Keratinocyte (primary cell): ENCODE measurements at regions not wholly inside any gene's neighbourhood (a gene's known extent, or its start where the extent isn't known, plus 50 kb on each side); places are given as distances from the start of the nearest gene placed in this dataset.
"Not testable (repeated sequence)": the region's sequence is repeated elsewhere in the genome, so short reads cannot be mapped to it uniquely, and the experiment has no call there.

Experiments
- DNase-seq: peaks from one replicate; pipeline ENCODE4 v3.0.0-alpha.2; 2011; ENCODE audit warnings: low read depth, missing footprints, low spot score
- FAIRE-seq: peaks from 2 replicates; lab custom pipeline; 2011; peaks lifted over from hg19 to GRCh38; lab: Jason Lieb, UNC
- H2AFZ ChIP-seq: 2 replicates; pipeline ENCODE4 v1.6.0; 2012; ENCODE audit warnings: low read length, control low read depth, inconsistent platforms; ENCODE audit not compliant: control insufficient read depth
- H3K27ac ChIP-seq: 2 replicates; pipeline ENCODE4 v1.5.1; 2011; ENCODE audit warnings: low read length; ENCODE audit not compliant: control insufficient read depth, insufficient read depth
- H3K27me3 ChIP-seq: 3 replicates; pipeline ENCODE4 v1.6.0; 2011; ENCODE audit warnings: low read length; ENCODE audit not compliant: control insufficient read depth, insufficient read depth; ENCODE audit errors: extremely low read depth
- H3K36me3 ChIP-seq, 2 experiments: 2 replicates in 1 of 2; 3 replicates in 1 of 2; pipeline ENCODE4 v1.5.1; 2011; ENCODE audit warnings: low read length in 2 of 2, mild to moderate bottlenecking in 1 of 2; ENCODE audit not compliant: control insufficient read depth in 2 of 2, insufficient read depth in 2 of 2; ENCODE audit errors: extremely low read depth in 1 of 2
- H3K4me1 ChIP-seq: 3 replicates; pipeline ENCODE4 v1.5.1; 2011; ENCODE audit warnings: low read length; ENCODE audit not compliant: control insufficient read depth, insufficient read depth; ENCODE audit errors: extremely low read depth
- H3K4me2 ChIP-seq: 3 replicates; pipeline ENCODE4 v1.6.0; 2011; ENCODE audit warnings: low read depth, low read length; ENCODE audit not compliant: control insufficient read depth, insufficient read depth; ENCODE audit errors: extremely low read depth
- H3K4me3 ChIP-seq, 3 experiments: fragments of 200-600 bp in 1 of 3; sonication (generic) in 1 of 3; 2 replicates in 2 of 3; 3 replicates in 1 of 3; pipeline ENCODE4 v1.5.1; 2011 to 2016; ENCODE audit warnings: low read length in 3 of 3, mild to moderate bottlenecking in 3 of 3, control low read depth in 2 of 3, inconsistent platforms in 1 of 3, low read depth in 1 of 3, mixed read lengths in 1 of 3, mixed run types in 1 of 3, moderate library complexity in 1 of 3; ENCODE audit not compliant: control insufficient read depth in 2 of 3, insufficient read depth in 2 of 3; ENCODE audit errors: extremely low read depth in 1 of 3
- H3K79me2 ChIP-seq: 2 replicates; pipeline ENCODE4 v1.6.0; 2012; ENCODE audit warnings: low read length; ENCODE audit not compliant: control insufficient read depth, insufficient read depth
- H3K9ac ChIP-seq: 3 replicates; pipeline ENCODE4 v1.6.0; 2011; ENCODE audit warnings: low read length; ENCODE audit not compliant: control insufficient read depth, insufficient read depth; ENCODE audit errors: extremely low read depth
- H3K9me1 ChIP-seq: 3 replicates; pipeline ENCODE4 v1.6.0; 2011; ENCODE audit warnings: low read length; ENCODE audit not compliant: control insufficient read depth, insufficient read depth; ENCODE audit errors: extremely low read depth
- H3K9me3 ChIP-seq: 2 replicates; pipeline ENCODE4 v1.5.1; 2012; ENCODE audit warnings: low read depth, low read length; ENCODE audit not compliant: control insufficient read depth
- H4K20me1 ChIP-seq: 3 replicates; pipeline ENCODE4 v1.6.0; 2011; ENCODE audit warnings: low read length; ENCODE audit not compliant: control insufficient read depth, insufficient read depth; ENCODE audit errors: extremely low read depth
- CTCF ChIP-seq, 3 experiments: IDR thresholded peaks in 1 of 3; conservative IDR thresholded peaks in 1 of 3; optimal IDR thresholded peaks in 1 of 3; 2 replicates in 2 of 3; 3 replicates in 1 of 3; pipeline versions ENCODE3 to v1.5.1; 2011; ENCODE audit warnings: low read length in 3 of 3, mild to moderate bottlenecking in 3 of 3, moderate library complexity in 2 of 3, control low read depth in 1 of 3, inconsistent platforms in 1 of 3; ENCODE audit not compliant: insufficient read depth in 2 of 3; ENCODE audit errors: extremely low read depth in 1 of 3
- EZH2 ChIP-seq: IDR thresholded peaks from one replicate; pipeline ENCODE4 v1.6.1; 2012; ENCODE audit warnings: inconsistent platforms, mild to moderate bottlenecking, low read length, moderate library complexity
- dilution Hi-C: fragments of 300-500 bp; cut with MboI; formaldehyde crosslinking; loops from one replicate; pipeline ENCODE4 v1.7.0; 2020; ENCODE audit warnings: low sequenced_read_pairs; ENCODE audit not compliant: extremely low pct_ligation_motif_present

- H3K9me3 ChIP-seq: no peaks in the 10 kb centered on the region
- dilution Hi-C loops: no loop called here
Measured at GRCh38 chr15:47066392-47066791, 650.9 kb upstream of the SEMA6D start.

GRCh38 chr15:47077846-47078245, 639.5 kb upstream of the SEMA6D start:
- H3K9me3 ChIP-seq, H3K4me3 ChIP-seq, H3K9me1 ChIP-seq, dilution Hi-C loops, FAIRE-seq, H3K79me2 ChIP-seq, H3K4me1 ChIP-seq, H3K27ac ChIP-seq, H3K27me3 ChIP-seq, H3K36me3 ChIP-seq, H4K20me1 ChIP-seq, H3K4me2 ChIP-seq, H2AFZ ChIP-seq, H3K9ac ChIP-seq, DNase-seq: not testable (repeated sequence)

More at GRCh38 chr15:47066392-47066791, 650.9 kb upstream of the SEMA6D start:
- H3K79me2 ChIP-seq: no peaks in the 10 kb centered on the region
- H3K9ac ChIP-seq: no peak overlapping the region
- no peak overlapping the region for H3K27ac ChIP-seq
- no peaks in the 10 kb centered on the region for H3K36me3 ChIP-seq
- TF ChIP-seq EZH2 (no peak), CTCF (optimal IDR thresholded peaks at IDR 0.05 in 1 of 3, IDR thresholded peaks at IDR 0.05 in 1 of 3, conservative IDR thresholded peaks at IDR 0.05 in 1 of 3; ENCODE audit: extremely low read depth in 1 of 3, insufficient read depth in 2 of 3, low read length in 3 of 3) (no peak)
- H3K9me1 ChIP-seq: no peaks in the 10 kb centered on the region
- no peaks in the 10 kb centered on the region for H4K20me1 ChIP-seq
- DNase-seq: no peak
- no peak overlapping the region for H3K4me3 ChIP-seq
- no peaks in the 10 kb centered on the region for H3K4me1 ChIP-seq
- no peak overlapping the region for H2AFZ ChIP-seq
- H3K4me2 ChIP-seq: no peak overlapping the region
- no peaks in the 10 kb centered on the region for H3K27me3 ChIP-seq
- FAIRE-seq: no peak

- H3K36me3 ChIP-seq: no peaks in the 10 kb centered on the region
Measured at GRCh38 chr15:47095833-47096232, 621.5 kb upstream of the SEMA6D start.

More at GRCh38 chr15:47095833-47096232, 621.5 kb upstream of the SEMA6D start:
- TF ChIP-seq EZH2 (no peak), CTCF (optimal IDR thresholded peaks at IDR 0.05 in 1 of 3, IDR thresholded peaks at IDR 0.05 in 1 of 3, conservative IDR thresholded peaks at IDR 0.05 in 1 of 3; ENCODE audit: extremely low read depth in 1 of 3, insufficient read depth in 2 of 3, low read length in 3 of 3) (no peak)
- dilution Hi-C loops: no loop called here
- DNase-seq (no peak), FAIRE-seq (no peak)
- Histone ChIP-seq H3K9ac (no peak overlapping the region), H2AFZ (no peak overlapping the region), H4K20me1 (no peaks in the 10 kb centered on the region), H3K4me3 (no peak overlapping the region), H3K27me3 (no peaks in the 10 kb centered on the region), H3K9me1 (no peaks in the 10 kb centered on the region), H3K4me2 (no peak overlapping the region), H3K79me2 (no peaks in the 10 kb centered on the region), H3K4me1 (no peaks in the 10 kb centered on the region), H3K27ac (no peak overlapping the region), H3K9me3 (no peaks in the 10 kb centered on the region)
